Esophagus muscularis mucosa (tissue), 3 donors: ENCODE measurements at regions not wholly inside any gene's neighbourhood (a gene's known extent, or its start where the extent isn't known, plus 50 kb on each side); places are given as distances from the start of the nearest gene placed in this dataset.

Experiments used
- CTCF ChIP-seq, 3 experiments: fragments of 200-600 bp in 2 of 3; fragments of 450-650 bp in 1 of 3; sonication (generic) in 2 of 3; IDR thresholded peaks; one replicate each; pipeline ENCODE4 v1.5.1; 2017 to 2019; ENCODE audit warnings: antibody characterized with exemption in 3 of 3, mild to moderate bottlenecking in 2 of 3, moderate library complexity in 1 of 3
- POLR2A ChIP-seq: fragments of 450-650 bp; IDR thresholded peaks from one replicate; pipeline ENCODE4 v1.6.1; 2017; ENCODE audit warnings: antibody characterized with exemption, moderate library complexity, mild to moderate bottlenecking, low read depth

DNA sequence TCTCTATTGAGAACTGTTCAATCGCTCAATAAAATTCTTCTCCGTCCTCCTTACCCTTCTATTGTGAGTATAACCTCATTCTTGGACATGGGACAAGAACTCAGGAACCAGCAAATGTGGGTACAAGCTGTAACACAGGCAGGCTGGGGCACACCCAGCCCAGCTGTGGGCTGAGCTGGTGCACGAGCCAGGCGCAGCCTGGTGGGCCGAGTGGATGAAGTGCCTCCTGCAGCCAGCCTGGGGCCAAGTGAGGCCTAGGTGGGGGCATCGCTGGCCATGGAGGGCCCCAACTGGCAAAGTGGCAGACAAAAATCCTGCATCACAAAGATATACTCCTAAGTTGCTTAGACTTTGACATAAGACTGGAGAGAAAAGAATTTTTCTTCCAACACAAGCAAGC is 57.9 kb upstream of the DIAPH3 start:
- no peak for TF ChIP-seq POLR2A
- no peak for TF ChIP-seq CTCF (IDR thresholded peaks at IDR 0.05)
